Neutrophil (primary cell): ENCODE measurements at regions not wholly inside any gene's neighbourhood (a gene's known extent, or its start where the extent isn't known, plus 50 kb on each side); places are given as distances from the start of the nearest gene placed in this dataset.
"Not testable (repeated sequence)": the region's sequence is repeated elsewhere in the genome, so short reads cannot be mapped to it uniquely, and the experiment has no call there.

Source experiments
- H3K27ac ChIP-seq: fragments of 200-600 bp; sonication (generic); 2 replicates; pipeline ENCODE4 v1.5.1; 2016; ENCODE audit warnings: mild to moderate bottlenecking, moderate library complexity
- H3K27me3 ChIP-seq: fragments of 200-600 bp; sonication (generic); 2 replicates; pipeline ENCODE4 v1.6.0; 2016; ENCODE audit warnings: mild to moderate bottlenecking
- H3K36me3 ChIP-seq: fragments of 200-600 bp; sonication (generic); 2 replicates; pipeline ENCODE4 v1.5.1; 2017
- H3K4me1 ChIP-seq, 2 experiments: fragments of 200-600 bp in 1 of 2; sonication (generic) in 1 of 2; 1 replicate in 1 of 2; 2 replicates in 1 of 2; pipeline versions ENCODE4 v1.5.1 to v1.6.1; 2013 to 2016; ENCODE audit warnings: low read depth in 1 of 2, low read length in 1 of 2, mild to moderate bottlenecking in 1 of 2, moderate library complexity in 1 of 2; ENCODE audit not compliant: control insufficient read depth in 1 of 2, insufficient read depth in 1 of 2
- H3K4me3 ChIP-seq, 2 experiments: fragments of 200-600 bp in 1 of 2; sonication (generic) in 1 of 2; 1 replicate in 1 of 2; 2 replicates in 1 of 2; pipeline ENCODE4 v1.5.1; 2013 to 2016; ENCODE audit warnings: low read depth in 1 of 2, low read length in 1 of 2, mild to moderate bottlenecking in 1 of 2, moderate library complexity in 1 of 2
- H3K9me3 ChIP-seq: fragments of 200-600 bp; sonication (generic); 2 replicates; pipeline ENCODE4 v1.5.1; 2016
- CTCF ChIP-seq: fragments of 200-600 bp; sonication (generic); IDR thresholded peaks from 2 replicates; pipeline ENCODE4 v1.5.1; 2016; ENCODE audit warnings: antibody characterized with exemption

- no peaks in the 10 kb centered on the region for H3K27me3 ChIP-seq
- H3K36me3 ChIP-seq = no peaks in the 10 kb centered on the region
- no peak overlapping the region for H3K4me3 ChIP-seq
- H3K4me1 ChIP-seq = no peaks in the 10 kb centered on the region
- TF ChIP-seq CTCF = no peak
- no peak overlapping the region for H3K27ac ChIP-seq
- no peaks in the 10 kb centered on the region for H3K9me3 ChIP-seq
These were observed 102.0 kb downstream of the SLITRK1 start for GRCh38 chr13:83780227-83780626.

GRCh38 chr13:83773961-83774360 lies 108.3 kb downstream of the SLITRK1 start:
- H3K27me3 ChIP-seq = no peaks in the 10 kb centered on the region
- TF ChIP-seq CTCF = no peak
- H3K36me3 ChIP-seq = no peaks in the 10 kb centered on the region
- H3K27ac ChIP-seq = no peak overlapping the region
- no peaks in the 10 kb centered on the region for H3K4me1 ChIP-seq
- no peak overlapping the region for H3K4me3 ChIP-seq
- H3K9me3 ChIP-seq = peaks cover 6% of the 10 kb centered on the region

GRCh38 chr13:83765796-83766195 lies 116.5 kb downstream of the SLITRK1 start:
- Histone ChIP-seq H3K27ac (no peak overlapping the region), H3K27me3 (no peaks in the 10 kb centered on the region), H3K9me3 (no peaks in the 10 kb centered on the region), H3K4me3 (no peak overlapping the region), H3K36me3 (no peaks in the 10 kb centered on the region), H3K4me1 (no peaks in the 10 kb centered on the region)
- no peak for TF ChIP-seq CTCF

- H3K4me3 ChIP-seq = no peak overlapping the region
- TF ChIP-seq CTCF = no peak
- no peak overlapping the region for H3K27ac ChIP-seq
- no peaks in the 10 kb centered on the region for H3K36me3 ChIP-seq
- H3K27me3 ChIP-seq = no peaks in the 10 kb centered on the region
- no peaks in the 10 kb centered on the region for H3K4me1 ChIP-seq
- no peaks in the 10 kb centered on the region for H3K9me3 ChIP-seq
These were observed 120.6 kb downstream of the SLITRK1 start for GRCh38 chr13:83761631-83762030.

- not testable (repeated sequence) for H3K9me3 ChIP-seq, H3K36me3 ChIP-seq, H3K4me3 ChIP-seq, H3K4me1 ChIP-seq, H3K27ac ChIP-seq, H3K27me3 ChIP-seq
These were observed 127.1 kb downstream of the SLITRK1 start for GRCh38 chr13:83755210-83755609.

- H3K27me3 ChIP-seq = no peaks in the 10 kb centered on the region
- H3K9me3 ChIP-seq = no peaks in the 10 kb centered on the region
These were observed 128.2 kb downstream of the SLITRK1 start for GRCh38 chr13:83753912-83754624.

More at GRCh38 chr13:83753912-83754624, 128.2 kb downstream of the SLITRK1 start:
- H3K36me3 ChIP-seq = no peaks in the 10 kb centered on the region
- TF ChIP-seq CTCF = no peak
- no peaks in the 10 kb centered on the region for H3K4me1 ChIP-seq
- H3K27ac ChIP-seq = no peak overlapping the region
- H3K4me3 ChIP-seq = no peak overlapping the region
